HEK293 (cell line): ENCODE measurements at regions not wholly inside any gene's neighbourhood (a gene's known extent, or its start where the extent isn't known, plus 50 kb on each side); places are given as distances from the start of the nearest gene placed in this dataset.

ENCODE experiments used
- CTCF ChIA-PET: fragments of 350-600 bp; formaldehyde crosslinking; extraction: SDS; loops from one replicate; lab custom pipeline; 2021; ENCODE audit warnings: antibody characterized with exemption; lab: Yijun Ruan, JAX
- POLR2A ChIA-PET: fragments of 300-600 bp; formaldehyde crosslinking; extraction: SDS; loops from one replicate; lab custom pipeline; 2020; ENCODE audit warnings: antibody characterized with exemption, inconsistent platforms; lab: Yijun Ruan, JAX
- H3K27ac ChIP-seq: fragments of 200-500 bp; sonication (Bioruptor generic); 2 replicates; pipeline ENCODE4 v1.5.1; 2014; ENCODE audit warnings: low read depth, low read length, control low read depth, inconsistent platforms; ENCODE audit errors: extremely low read depth
- H3K36me3 ChIP-seq, 2 experiments: fragments of 200-500 bp in 1 of 2; sonication (Bioruptor generic) in 1 of 2; 1 replicate in 1 of 2; 2 replicates in 1 of 2; pipeline ENCODE4 v1.5.1; 2014 to 2017; ENCODE audit warnings: inconsistent platforms in 2 of 2, low read length in 2 of 2; ENCODE audit not compliant: control insufficient read depth in 2 of 2, insufficient read depth in 1 of 2
- H3K4me1 ChIP-seq: fragments of 200-500 bp; sonication (Bioruptor generic); 2 replicates; pipeline ENCODE4 v1.5.1; 2014; ENCODE audit warnings: mild to moderate bottlenecking, low read length, inconsistent platforms; ENCODE audit not compliant: control insufficient read depth, insufficient read depth
- H3K4me3 ChIP-seq: 2 replicates; pipeline ENCODE4 v1.5.1; 2011; ENCODE audit warnings: low read depth, mild to moderate bottlenecking, control low read depth, low read length, moderate library complexity
- H3K9me3 ChIP-seq: fragments of 200-500 bp; sonication (Bioruptor generic); 2 replicates; pipeline ENCODE4 v1.5.1; 2014; ENCODE audit warnings: low read depth, low read length, inconsistent platforms; ENCODE audit not compliant: control insufficient read depth, insufficient read depth
- HOXC10 ChIP-seq: sonication (generic); formaldehyde crosslinking; IDR thresholded peaks from 2 replicates; pipeline ENCODE4 v1.8.1; 2023; ENCODE audit warnings: mild to moderate bottlenecking, missing genetic modification reagents
- TCF7L2 ChIP-seq: IDR thresholded peaks from 2 replicates; pipeline ENCODE4 v1.6.1; 2011; ENCODE audit warnings: low read depth, mild to moderate bottlenecking, inconsistent platforms, low read length, moderate library complexity, borderline replicate concordance
- ZNF140 ChIP-seq: fragments of 450-650 bp; formaldehyde crosslinking; IDR thresholded peaks from 2 replicates; pipeline ENCODE4 v1.5.1; 2016; ENCODE audit warnings: missing biosample characterization, missing genetic modification characterization
- ZNF391 ChIP-seq: fragments of 450-650 bp; formaldehyde crosslinking; IDR thresholded peaks from 2 replicates; pipeline ENCODE4 v1.5.1; 2016; ENCODE audit warnings: low read depth, missing biosample characterization, missing genetic modification characterization, borderline replicate concordance
- ZNF423 ChIP-seq: fragments of 450-650 bp; formaldehyde crosslinking; IDR thresholded peaks from 2 replicates; pipeline ENCODE4 v1.5.1; 2016; ENCODE audit warnings: missing biosample characterization, missing genetic modification characterization
- ZNF548 ChIP-seq: fragments of 450-650 bp; formaldehyde crosslinking; IDR thresholded peaks from 2 replicates; pipeline ENCODE4 v1.5.1; 2016; ENCODE audit warnings: missing biosample characterization, missing genetic modification characterization
- ZNF555 ChIP-seq: fragments of 450-650 bp; formaldehyde crosslinking; conservative IDR thresholded peaks from 2 replicates; pipeline ENCODE4 v1.5.1; 2017; ENCODE audit warnings: missing biosample characterization, mild to moderate bottlenecking, missing genetic modification characterization, inconsistent platforms
- ZNF596 ChIP-seq: fragments of 450-650 bp; IDR thresholded peaks from 2 replicates; pipeline ENCODE4 v1.5.0; 2018; ENCODE audit warnings: missing biosample characterization, mild to moderate bottlenecking, missing genetic modification characterization, moderate library complexity
- ZNF629 ChIP-seq: fragments of 450-650 bp; formaldehyde crosslinking; IDR thresholded peaks from 2 replicates; pipeline ENCODE4 v1.5.1; 2017; ENCODE audit warnings: missing biosample characterization, missing genetic modification characterization
- ZNF654 ChIP-seq: fragments of 450-650 bp; formaldehyde crosslinking; IDR thresholded peaks from 2 replicates; pipeline ENCODE4 v1.5.1; 2016; ENCODE audit warnings: low read depth, missing biosample characterization, missing genetic modification characterization
- ZNF660 ChIP-seq: fragments of 450-650 bp; IDR thresholded peaks from 2 replicates; pipeline ENCODE4 v1.5.1; 2018; ENCODE audit warnings: missing biosample characterization, mild to moderate bottlenecking, missing genetic modification characterization
- ZNF791 ChIP-seq: fragments of 450-650 bp; formaldehyde crosslinking; IDR thresholded peaks from 2 replicates; pipeline ENCODE4 v1.5.1; 2016; ENCODE audit warnings: missing biosample characterization, missing genetic modification characterization
- ZNF830 ChIP-seq: fragments of 450-650 bp; IDR thresholded peaks from 2 replicates; pipeline ENCODE4 v1.5.0; 2018; ENCODE audit warnings: missing biosample characterization, missing genetic modification characterization, low read depth, mild to moderate bottlenecking, moderate library complexity
- ZSCAN23 ChIP-seq: fragments of 450-650 bp; formaldehyde crosslinking; IDR thresholded peaks from 2 replicates; pipeline ENCODE4 v1.5.1; 2016; ENCODE audit warnings: missing biosample characterization, missing genetic modification characterization
- TF ChIP-seq, protein P1 (sequence below): fragments of 450-650 bp; formaldehyde crosslinking; IDR thresholded peaks from 2 replicates; pipeline ENCODE4 v1.5.1; 2016; ENCODE audit warnings: missing biosample characterization, missing genetic modification characterization
- TF ChIP-seq, protein P2 (sequence below): fragments of 450-650 bp; formaldehyde crosslinking; IDR thresholded peaks from 2 replicates; pipeline ENCODE4 v1.5.1; 2016; ENCODE audit warnings: missing biosample characterization, missing genetic modification characterization

GRCh38 chr4:138487670-138488069, 245.5 kb upstream of the SLC7A11 start:
- no peak overlapping the region for H3K27ac ChIP-seq
- no peaks in the 10 kb centered on the region for H3K36me3 ChIP-seq
- no peaks in the 10 kb centered on the region for H3K4me1 ChIP-seq
- TF ChIP-seq TCF7L2 (no peak), ZNF555 (tag by site-specific recombination) (no peak), HOXC10 (CRISPR knock-in tag) (no peak), ZNF830 (tag by site-specific recombination) (no peak), ZNF596 (no peak), ZNF423 (tag by site-specific recombination) (no peak), ZNF660 (tag by site-specific recombination) (no peak), ZNF791 (tag by site-specific recombination) (no peak)
- TF ChIP-seq, protein P1, sequence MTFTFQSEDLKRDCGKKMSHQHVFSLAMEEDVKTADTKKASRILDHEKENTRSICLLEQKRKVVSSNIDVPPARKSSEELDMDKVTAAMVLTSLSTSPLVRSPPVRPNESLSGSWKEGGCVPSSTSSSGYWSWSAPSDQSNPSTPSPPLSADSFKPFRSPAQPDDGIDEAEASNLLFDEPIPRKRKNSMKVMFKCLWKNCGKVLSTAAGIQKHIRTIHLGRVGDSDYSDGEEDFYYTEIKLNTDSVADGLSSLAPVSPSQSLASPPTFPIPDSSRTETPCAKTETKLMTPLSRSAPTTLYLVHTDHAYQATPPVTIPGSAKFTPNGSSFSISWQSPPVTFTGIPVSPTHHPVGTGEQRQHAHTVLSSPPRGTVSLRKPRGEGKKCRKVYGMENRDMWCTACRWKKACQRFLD (tag by site-specific recombination) = no peak
- TF ChIP-seq, protein P2, sequence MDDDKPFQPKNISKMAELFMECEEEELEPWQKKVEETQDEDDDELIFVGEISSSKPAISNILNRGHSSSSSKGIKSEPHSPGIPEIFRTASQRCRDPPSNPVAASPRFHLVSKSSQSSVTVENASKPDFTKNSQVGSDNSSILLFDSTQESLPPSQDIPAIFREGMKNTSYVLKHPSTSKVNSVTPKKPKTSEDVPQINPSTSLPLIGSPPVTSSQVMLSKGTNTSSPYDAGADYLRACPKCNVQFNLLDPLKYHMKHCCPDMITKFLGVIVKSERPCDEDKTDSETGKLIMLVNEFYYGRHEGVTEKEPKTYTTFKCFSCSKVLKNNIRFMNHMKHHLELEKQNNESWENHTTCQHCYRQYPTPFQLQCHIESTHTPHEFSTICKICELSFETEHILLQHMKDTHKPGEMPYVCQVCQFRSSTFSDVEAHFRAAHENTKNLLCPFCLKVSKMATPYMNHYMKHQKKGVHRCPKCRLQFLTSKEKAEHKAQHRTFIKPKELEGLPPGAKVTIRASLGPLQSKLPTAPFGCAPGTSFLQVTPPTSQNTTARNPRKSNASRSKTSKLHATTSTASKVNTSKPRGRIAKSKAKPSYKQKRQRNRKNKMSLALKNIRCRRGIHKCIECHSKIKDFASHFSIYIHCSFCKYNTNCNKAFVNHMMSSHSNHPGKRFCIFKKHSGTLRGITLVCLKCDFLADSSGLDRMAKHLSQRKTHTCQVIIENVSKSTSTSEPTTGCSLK (tag by site-specific recombination) = no peak
- no peak overlapping the region for H3K4me3 ChIP-seq
- POLR2A ChIA-PET = no interaction called here
- H3K9me3 ChIP-seq = no peaks in the 10 kb centered on the region
- CTCF ChIA-PET = no interaction called here

DNA sequence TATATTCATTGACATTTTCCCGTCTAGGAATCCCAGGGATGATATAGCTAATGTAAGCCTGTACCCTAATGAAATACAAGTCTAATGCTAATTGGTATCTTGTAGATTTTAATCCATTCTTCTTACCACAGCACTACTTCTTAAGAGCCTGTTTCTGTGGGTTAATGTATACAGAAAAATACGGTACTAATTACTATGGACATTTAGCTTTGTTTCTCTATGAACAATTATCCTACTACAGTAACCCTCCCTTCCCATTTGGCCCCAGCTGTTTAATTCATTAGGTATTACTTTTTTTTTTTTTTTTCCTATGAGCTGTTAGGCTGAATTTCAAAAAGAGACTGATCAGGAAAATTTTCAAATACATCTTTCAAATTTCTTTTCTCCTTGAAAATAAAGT, 245.1 kb upstream of the SLC7A11 start:
- H3K4me1 ChIP-seq = no peaks in the 10 kb centered on the region
- ChIA-PET POLR2A (no interaction called here), CTCF (interaction anchor here (0.7 kb wide), 1 partner anchor 163 kb away, joined by 4 read pairs; no protein-coding TSS in a partner anchor)

GRCh38 chr4:138485498-138485897, 243.3 kb upstream of the SLC7A11 start:
- TF ChIP-seq ZNF548 (tag by site-specific recombination) = no peak
- H3K4me3 ChIP-seq = no peak overlapping the region
- no peaks in the 10 kb centered on the region for H3K36me3 ChIP-seq
- H3K4me1 ChIP-seq = no peaks in the 10 kb centered on the region
- ChIA-PET POLR2A (no interaction called here), CTCF (interaction anchor here (0.6 kb wide), 1 partner anchor 389 kb away, joined by 3 read pairs; no protein-coding TSS in a partner anchor)
- H3K9me3 ChIP-seq = no peaks in the 10 kb centered on the region
- no peak overlapping the region for H3K27ac ChIP-seq

More for the DNA sequence above, 245.1 kb upstream of the SLC7A11 start:
- H3K27ac ChIP-seq = no peak overlapping the region
- H3K9me3 ChIP-seq = no peaks in the 10 kb centered on the region
- no peaks in the 10 kb centered on the region for H3K36me3 ChIP-seq
- TF ChIP-seq ZSCAN23 (tag by site-specific recombination) = no peak
- no peak for TF ChIP-seq ZNF140 (tag by site-specific recombination)
- TF ChIP-seq ZNF654 (tag by site-specific recombination) = no peak
- no peak overlapping the region for H3K4me3 ChIP-seq

DNA sequence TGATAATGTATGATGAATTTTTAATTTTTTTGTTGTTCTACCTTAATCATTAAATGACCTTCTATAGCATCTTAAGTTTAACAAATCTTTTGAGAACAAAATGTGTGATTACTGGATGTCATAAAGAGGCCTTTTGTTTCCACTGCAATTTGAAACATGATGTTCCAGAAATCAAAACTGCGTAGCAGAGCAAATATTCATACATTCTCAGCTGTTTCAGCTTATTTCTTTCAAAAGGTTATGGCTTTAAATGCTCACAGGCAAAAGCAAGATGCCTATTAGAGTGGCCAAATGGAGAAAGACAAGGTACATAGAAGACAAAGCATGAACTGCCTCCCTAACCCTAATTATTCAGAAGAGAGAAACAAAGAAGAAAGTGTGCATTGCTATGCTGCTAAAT, 233.0 kb upstream of the SLC7A11 start:
- CTCF ChIA-PET = no interaction called here
- H3K27ac ChIP-seq = no peak overlapping the region
- TF ChIP-seq ZNF391 (tag by site-specific recombination) (no peak), ZNF629 (tag by site-specific recombination) (no peak)

More for the DNA sequence above, 233.0 kb upstream of the SLC7A11 start:
- Histone ChIP-seq H3K4me1 (no peaks in the 10 kb centered on the region), H3K4me3 (no peak overlapping the region), H3K36me3 (no peaks in the 10 kb centered on the region), H3K9me3 (no peaks in the 10 kb centered on the region)
- POLR2A ChIA-PET = no interaction called here
